MM.1S (cell line): ENCODE measurements at regions not wholly inside any gene's neighbourhood (a gene's known extent, or its start where the extent isn't known, plus 50 kb on each side); places are given as distances from the start of the nearest gene placed in this dataset.

Source experiments
- DNase-seq: peaks from one replicate; pipeline ENCODE4 v3.0.0-alpha.2; 2015
- H2AFZ ChIP-seq: fragments of 300-600 bp; sonication (generic); 2 replicates; pipeline ENCODE4 v1.6.0; 2016; ENCODE audit warnings: antibody characterized with exemption, low read length
- H3F3A ChIP-seq: fragments of 300-600 bp; sonication (generic); 2 replicates; pipeline ENCODE4 v1.6.1; 2016; ENCODE audit warnings: mild to moderate bottlenecking, antibody characterized with exemption, low read length, moderate library complexity, mixed read lengths; ENCODE audit not compliant: insufficient read depth
- H3K27ac ChIP-seq: fragments of 300-600 bp; sonication (generic); 2 replicates; pipeline ENCODE4 v1.5.1; 2016; ENCODE audit warnings: mild to moderate bottlenecking, low read length
- H3K27me3 ChIP-seq: fragments of 300-600 bp; sonication (generic); replicated peaks from 2 replicates; pipeline ENCODE4 v1.6.0; 2016; ENCODE audit warnings: low read length; ENCODE audit not compliant: insufficient read depth
- H3K36me3 ChIP-seq: fragments of 300-600 bp; sonication (generic); replicated peaks from 2 replicates; pipeline ENCODE4 v1.6.1; 2016; ENCODE audit warnings: mild to moderate bottlenecking, low read length, mixed read lengths; ENCODE audit not compliant: insufficient read depth
- H3K4me1 ChIP-seq: fragments of 300-600 bp; sonication (generic); 2 replicates; pipeline ENCODE4 v1.6.1; 2016; ENCODE audit warnings: low read length, mixed read lengths
- H3K4me2 ChIP-seq: fragments of 300-600 bp; sonication (generic); 2 replicates; pipeline ENCODE4 v1.6.0; 2016; ENCODE audit warnings: low read depth, low read length
- H3K4me3 ChIP-seq: fragments of 300-600 bp; sonication (generic); 2 replicates; pipeline ENCODE4 v1.5.1; 2016; ENCODE audit warnings: low read length, mixed read lengths
- H3K79me2 ChIP-seq: fragments of 300-600 bp; sonication (generic); 2 replicates; pipeline ENCODE4 v1.6.1; 2016; ENCODE audit warnings: mixed run types, low read length, mixed read lengths
- H3K9ac ChIP-seq: fragments of 300-600 bp; sonication (generic); 2 replicates; pipeline ENCODE4 v1.6.1; 2016; ENCODE audit warnings: low read length, mixed read lengths
- H3K9me2 ChIP-seq: fragments of 300-600 bp; sonication (generic); replicated peaks from 2 replicates; pipeline ENCODE4 v1.6.1; 2016; ENCODE audit warnings: mild to moderate bottlenecking, low read length, mixed read lengths; ENCODE audit not compliant: insufficient read depth
- H3K9me3 ChIP-seq: fragments of 300-600 bp; sonication (generic); replicated peaks from 2 replicates; pipeline ENCODE4 v1.6.1; 2016; ENCODE audit warnings: mild to moderate bottlenecking, low read length, mixed read lengths; ENCODE audit not compliant: insufficient read depth
- H4K20me1 ChIP-seq: fragments of 300-600 bp; sonication (generic); 2 replicates; pipeline ENCODE4 v1.6.1; 2016; ENCODE audit warnings: mild to moderate bottlenecking, low read length, moderate library complexity, mixed read lengths; ENCODE audit not compliant: insufficient read depth
- EZH2 ChIP-seq: fragments of 300-600 bp; sonication (generic); optimal IDR thresholded peaks from 2 replicates; pipeline ENCODE3; 2017; ENCODE audit warnings: low read depth, mild to moderate bottlenecking, antibody characterized with exemption, low read length, mixed read lengths
- EZH2phosphoT487 ChIP-seq: fragments of 300-600 bp; sonication (generic); IDR thresholded peaks from 2 replicates; pipeline ENCODE4 v1.6.1; 2018; ENCODE audit warnings: antibody characterized with exemption, low read length
- TF ChIP-seq, protein P1 (sequence below): fragments of 300-600 bp; sonication (generic); IDR thresholded peaks from 2 replicates; pipeline ENCODE4 v1.5.1; 2016; ENCODE audit warnings: antibody characterized with exemption, low read length, mixed read lengths

DNA sequence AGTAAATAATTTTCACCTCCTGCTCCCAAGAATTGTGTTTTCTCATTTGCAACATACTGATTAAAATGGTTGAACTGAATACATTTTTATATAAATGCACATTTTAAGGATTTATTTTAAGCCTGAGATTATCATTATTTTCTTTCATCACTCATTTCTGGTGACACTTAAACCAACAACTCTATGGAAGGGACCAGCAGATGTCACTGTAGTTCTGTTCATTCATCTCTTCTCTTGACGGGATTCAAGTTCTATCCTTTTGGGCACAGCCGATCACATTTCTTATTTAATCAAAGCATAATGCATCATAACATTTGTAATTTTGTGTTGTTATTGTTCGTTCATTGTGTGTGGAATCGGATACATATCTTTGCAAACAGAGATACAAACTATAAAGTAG, 417.9 kb downstream of the HRH4 start:
- no peak overlapping the region for H2AFZ ChIP-seq
- no peaks in the 10 kb centered on the region for H3K27me3 ChIP-seq
- H3K9me2 ChIP-seq: no peaks in the 10 kb centered on the region
- no peaks in the 10 kb centered on the region for H3K9me3 ChIP-seq
- H3K4me1 ChIP-seq: no peaks in the 10 kb centered on the region
- no peak overlapping the region for H3K4me3 ChIP-seq
- H3K79me2 ChIP-seq: no peaks in the 10 kb centered on the region
- H3F3A ChIP-seq: no peaks in the 10 kb centered on the region
- TF ChIP-seq, protein P1, sequence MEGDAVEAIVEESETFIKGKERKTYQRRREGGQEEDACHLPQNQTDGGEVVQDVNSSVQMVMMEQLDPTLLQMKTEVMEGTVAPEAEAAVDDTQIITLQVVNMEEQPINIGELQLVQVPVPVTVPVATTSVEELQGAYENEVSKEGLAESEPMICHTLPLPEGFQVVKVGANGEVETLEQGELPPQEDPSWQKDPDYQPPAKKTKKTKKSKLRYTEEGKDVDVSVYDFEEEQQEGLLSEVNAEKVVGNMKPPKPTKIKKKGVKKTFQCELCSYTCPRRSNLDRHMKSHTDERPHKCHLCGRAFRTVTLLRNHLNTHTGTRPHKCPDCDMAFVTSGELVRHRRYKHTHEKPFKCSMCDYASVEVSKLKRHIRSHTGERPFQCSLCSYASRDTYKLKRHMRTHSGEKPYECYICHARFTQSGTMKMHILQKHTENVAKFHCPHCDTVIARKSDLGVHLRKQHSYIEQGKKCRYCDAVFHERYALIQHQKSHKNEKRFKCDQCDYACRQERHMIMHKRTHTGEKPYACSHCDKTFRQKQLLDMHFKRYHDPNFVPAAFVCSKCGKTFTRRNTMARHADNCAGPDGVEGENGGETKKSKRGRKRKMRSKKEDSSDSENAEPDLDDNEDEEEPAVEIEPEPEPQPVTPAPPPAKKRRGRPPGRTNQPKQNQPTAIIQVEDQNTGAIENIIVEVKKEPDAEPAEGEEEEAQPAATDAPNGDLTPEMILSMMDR: peak; percentile 37
- TF ChIP-seq EZH2phosphoT487: no peak
- peak; percentile 20 for DNase-seq
- no peaks in the 10 kb centered on the region for H3K36me3 ChIP-seq
- no peak overlapping the region for H3K9ac ChIP-seq
- no peak overlapping the region for H3K27ac ChIP-seq
- H3K4me2 ChIP-seq: no peak overlapping the region
- H4K20me1 ChIP-seq: no peaks in the 10 kb centered on the region

DNA sequence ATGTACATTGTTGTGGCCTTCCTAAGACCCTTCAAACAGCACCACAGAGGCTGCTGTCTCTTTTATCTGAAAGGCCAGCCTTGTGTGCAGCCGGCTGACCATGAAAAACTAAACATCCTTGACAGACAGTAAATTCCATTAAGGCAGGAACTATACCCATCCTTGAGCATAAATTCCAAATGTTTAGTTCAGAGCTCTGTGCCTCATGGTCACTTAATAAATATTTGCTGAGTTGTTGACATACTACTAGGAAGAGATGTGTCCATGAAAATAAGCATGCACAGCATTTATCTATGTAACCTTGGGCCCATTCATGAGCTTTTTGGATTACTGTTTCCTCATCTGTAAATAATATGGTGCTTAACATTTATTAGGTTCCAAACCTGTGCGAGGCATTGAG, 424.8 kb downstream of the HRH4 start:
- Histone ChIP-seq H3K4me2 (no peak overlapping the region), H3K9me3 (no peaks in the 10 kb centered on the region), H3K27me3 (no peaks in the 10 kb centered on the region), H3K36me3 (no peaks in the 10 kb centered on the region), H2AFZ (no peak overlapping the region), H3K9ac (no peak overlapping the region), H3F3A (no peaks in the 10 kb centered on the region), H3K9me2 (no peaks in the 10 kb centered on the region), H3K4me1 (no peaks in the 10 kb centered on the region), H3K79me2 (no peaks in the 10 kb centered on the region), H3K27ac (no peak overlapping the region), H4K20me1 (no peaks in the 10 kb centered on the region), H3K4me3 (no peak overlapping the region)
- no peak for DNase-seq
- no peak for TF ChIP-seq EZH2
- no peak for TF ChIP-seq EZH2phosphoT487
- TF ChIP-seq, protein P1: no peak

DNA sequence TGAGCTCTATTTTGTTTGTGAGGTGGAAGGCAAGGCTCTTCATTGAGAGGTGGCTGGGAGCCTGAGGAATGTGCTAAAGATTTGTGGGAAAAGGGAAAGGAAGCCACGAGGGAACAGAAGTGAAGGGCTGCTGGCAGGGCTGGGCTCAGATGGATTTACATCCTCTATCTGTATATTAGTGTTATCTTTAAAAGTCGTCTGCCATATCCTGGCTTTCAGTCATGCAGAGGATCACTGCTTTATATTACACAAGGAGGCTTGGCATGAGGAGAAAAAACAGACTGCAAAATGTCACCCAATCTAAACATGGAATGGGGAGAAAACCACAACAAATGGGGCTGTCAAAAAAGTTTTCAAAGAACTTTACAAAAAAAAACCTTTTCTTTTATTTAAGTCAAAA, 434.4 kb downstream of the HRH4 start:
- Histone ChIP-seq H3K27me3 (no peaks in the 10 kb centered on the region), H3K9ac (no peak overlapping the region), H3K4me3 (no peak overlapping the region), H3K79me2 (no peaks in the 10 kb centered on the region), H3K36me3 (no peaks in the 10 kb centered on the region), H3K9me3 (no peaks in the 10 kb centered on the region), H3F3A (no peaks in the 10 kb centered on the region), H3K9me2 (no peaks in the 10 kb centered on the region), H3K27ac (no peak overlapping the region), H3K4me1 (no peaks in the 10 kb centered on the region), H3K4me2 (no peak overlapping the region), H2AFZ (no peak overlapping the region), H4K20me1 (no peaks in the 10 kb centered on the region)
- TF ChIP-seq, protein P1: no peak
- no peak for TF ChIP-seq EZH2phosphoT487
- TF ChIP-seq EZH2: no peak
- DNase-seq: no peak

DNA sequence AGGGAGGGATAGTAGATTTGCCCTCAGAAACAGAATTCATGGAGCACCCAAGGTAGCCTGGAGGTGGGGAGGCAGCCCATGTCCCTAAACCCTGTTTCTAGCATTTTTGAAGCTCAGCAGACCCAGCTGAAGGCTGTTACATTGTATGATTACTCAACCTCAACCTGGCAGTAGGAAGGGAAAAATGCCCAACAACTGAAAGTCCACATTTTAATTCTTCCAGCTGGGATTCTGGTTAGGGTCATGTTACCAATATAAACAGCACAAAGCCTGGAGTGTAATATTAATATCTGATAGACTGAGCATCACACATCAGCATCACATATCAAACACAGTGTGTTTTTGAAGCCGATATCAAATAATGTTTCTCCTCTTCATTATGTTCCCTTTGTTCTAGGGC, 437.0 kb downstream of the HRH4 start:
- Histone ChIP-seq H3K4me2 (no peak overlapping the region), H3F3A (no peaks in the 10 kb centered on the region), H3K9me2 (no peaks in the 10 kb centered on the region), H3K27me3 (no peaks in the 10 kb centered on the region), H3K4me1 (no peaks in the 10 kb centered on the region), H4K20me1 (no peaks in the 10 kb centered on the region), H3K36me3 (no peaks in the 10 kb centered on the region), H2AFZ (no peak overlapping the region), H3K4me3 (no peak overlapping the region), H3K79me2 (no peaks in the 10 kb centered on the region), H3K27ac (no peak overlapping the region), H3K9me3 (no peaks in the 10 kb centered on the region), H3K9ac (no peak overlapping the region)
- no peak for DNase-seq
- TF ChIP-seq, protein P1: no peak
- TF ChIP-seq EZH2 (no peak), EZH2phosphoT487 (no peak)
